Endothelial cell of umbilical vein (primary cell): ENCODE measurements at regions not wholly inside any gene's neighbourhood (a gene's known extent, or its start where the extent isn't known, plus 50 kb on each side); places are given as distances from the start of the nearest gene placed in this dataset.

Experiments used
- BruUV-seq: library from RNA; stranded (reverse); fragments of 400-500 nt; replicated peaks from 2 replicates; lab custom pipeline; 2021; lab: Mats Ljungman, UMichigan
- CTCF ChIA-PET: fragments of 300-600, 350-600 bp; sonication (Branson Sonifier 250); formaldehyde crosslinking; loops from one replicate; lab custom pipeline; 2021; ENCODE audit warnings: antibody characterized with exemption, inconsistent platforms; lab: Charles Lee
- POLR2A ChIA-PET: fragments of 300-600, 350-600 bp; sonication (Branson Sonifier 250); formaldehyde crosslinking; loops from one replicate; lab custom pipeline; 2021; ENCODE audit warnings: antibody characterized with exemption, inconsistent platforms; lab: Charles Lee
- DNase-seq: peaks from one replicate; pipeline ENCODE4 v3.0.0-alpha.2; 2011; ENCODE audit warnings: low read depth, low spot score
- FAIRE-seq: peaks from 2 replicates; lab custom pipeline; 2011; peaks lifted over from hg19 to GRCh38; lab: Jason Lieb, UNC
- H2AFZ ChIP-seq: 2 replicates; pipeline ENCODE4 v1.6.0; 2012; ENCODE audit warnings: low read depth, low read length, control low read depth, inconsistent platforms
- H3K27ac ChIP-seq: 2 replicates; pipeline ENCODE4 v1.5.1; 2011; ENCODE audit warnings: low read depth, mild to moderate bottlenecking, control low read depth, low read length, moderate library complexity; ENCODE audit not compliant: insufficient read depth
- H3K27me3 ChIP-seq, 2 experiments: 2 replicates each; pipeline versions ENCODE4 v1.6.0 to v1.6.1; 2011; ENCODE audit warnings: low read length in 2 of 2, mixed read lengths in 1 of 2; ENCODE audit not compliant: control insufficient read depth in 2 of 2, insufficient read depth in 2 of 2
- H3K36me3 ChIP-seq, 2 experiments: 2 replicates in 1 of 2; 3 replicates in 1 of 2; pipeline ENCODE4 v1.5.1; 2011; ENCODE audit warnings: low read length in 2 of 2, mild to moderate bottlenecking in 1 of 2, moderate library complexity in 1 of 2; ENCODE audit not compliant: control insufficient read depth in 2 of 2, insufficient read depth in 2 of 2; ENCODE audit errors: extremely low read depth in 1 of 2
- H3K4me1 ChIP-seq: 3 replicates; pipeline ENCODE4 v1.5.1; 2011; ENCODE audit warnings: mild to moderate bottlenecking, low read length; ENCODE audit not compliant: control insufficient read depth, insufficient read depth; ENCODE audit errors: extremely low read depth
- H3K4me2 ChIP-seq: 2 replicates; pipeline ENCODE4 v1.6.1; 2011; ENCODE audit warnings: low read length, control low read depth, mixed read lengths; ENCODE audit not compliant: insufficient read depth
- H3K4me3 ChIP-seq, 3 experiments: fragments of 200-600 bp in 1 of 3; sonication (generic), shearing (Covaris generic) in 1 of 3; replicated peaks in 1 of 3; 2 replicates each; pipeline ENCODE4 v1.5.1; 2011 to 2016; ENCODE audit warnings: control low read depth in 3 of 3, low read length in 3 of 3, mild to moderate bottlenecking in 2 of 3, inconsistent platforms in 1 of 3, low read depth in 1 of 3, moderate library complexity in 1 of 3; ENCODE audit not compliant: insufficient read depth in 1 of 3
- H3K79me2 ChIP-seq: 2 replicates; pipeline ENCODE4 v1.6.0; 2012; ENCODE audit warnings: low read length, inconsistent platforms; ENCODE audit not compliant: control insufficient read depth, insufficient read depth
- H3K9ac ChIP-seq: replicated peaks from 2 replicates; pipeline ENCODE3; 2011; ENCODE audit warnings: low read length, control low read depth; ENCODE audit not compliant: insufficient read depth; ENCODE audit errors: extremely low read depth
- H3K9me1 ChIP-seq: replicated peaks from 3 replicates; pipeline ENCODE4 v1.6.0; 2011; ENCODE audit warnings: mild to moderate bottlenecking, low read length; ENCODE audit not compliant: control insufficient read depth, insufficient read depth; ENCODE audit errors: extremely low read depth
- H3K9me3 ChIP-seq: replicated peaks from 2 replicates; pipeline ENCODE4 v1.5.1; 2012; ENCODE audit warnings: low read length, inconsistent platforms; ENCODE audit not compliant: control insufficient read depth, insufficient read depth
- H4K20me1 ChIP-seq: replicated peaks from 2 replicates; pipeline ENCODE3; 2011; ENCODE audit warnings: mild to moderate bottlenecking, low read length; ENCODE audit not compliant: control insufficient read depth, insufficient read depth; ENCODE audit errors: extremely low read depth
- EZH2 ChIP-seq: IDR thresholded peaks from 2 replicates; pipeline ENCODE4 v1.6.1; 2012; ENCODE audit warnings: borderline replicate concordance, low read depth, mild to moderate bottlenecking, moderate library complexity, low read length, inconsistent platforms; ENCODE audit not compliant: severe bottlenecking
- JUN ChIP-seq: IDR thresholded peaks from 2 replicates; pipeline ENCODE4 v1.6.1; 2011; ENCODE audit warnings: borderline replicate concordance, low read depth; ENCODE audit not compliant: insufficient read length, insufficient read depth
- MYC ChIP-seq: IDR thresholded peaks from one replicate; pipeline ENCODE4 v1.6.1; 2011; ENCODE audit warnings: mild to moderate bottlenecking, low read depth, low read length
- POLR2A ChIP-seq: IDR thresholded peaks from 2 replicates; pipeline ENCODE4 v1.6.1; 2012; ENCODE audit warnings: low read depth, mild to moderate bottlenecking, control low read depth, low read length
- POLR2AphosphoS5 ChIP-seq: IDR thresholded peaks from 2 replicates; pipeline ENCODE4 v1.6.1; 2012; ENCODE audit warnings: low read depth, mild to moderate bottlenecking, control low read depth, low read length, moderate library complexity; ENCODE audit not compliant: insufficient read depth
- dilution Hi-C: fragments of 300-500 bp; cut with MboI; formaldehyde crosslinking; loops from one replicate; pipeline ENCODE4 v1.15.0; 2019; ENCODE audit warnings: low sequenced_read_pairs; ENCODE audit not compliant: extremely low pct_ligation_motif_present
- intact Hi-C: fragments of 100-400 bp; cut with micrococcal nuclease; formaldehyde crosslinking; loops from one replicate; pipeline ENCODE4 v1.10.0; 2022
- TF ChIP-seq, protein P1 (sequence below), 2 donors: IDR thresholded peaks; 1 replicate in 1 of 2; 2 replicates in 1 of 2; pipeline ENCODE4 v1.5.1; 2011; ENCODE audit warnings: low read length in 2 of 2, mild to moderate bottlenecking in 2 of 2, moderate library complexity in 2 of 2, control low read depth in 1 of 2, inconsistent platforms in 1 of 2, low read depth in 1 of 2; ENCODE audit not compliant: insufficient read depth in 1 of 2; ENCODE audit errors: extremely low read depth in 1 of 2

GRCh38 chr12:19574601-19575000 is 135.3 kb downstream of the AEBP2 start:
- POLR2A ChIA-PET: interaction anchor here (0.6 to 1.5 kb wide), 3 partner anchors 27 to 47 kb away, joined by 3 to 4 read pairs (median 4); no protein-coding TSS in a partner anchor
- Histone ChIP-seq H2AFZ (peak overlapping the region; percentile 44), H3K4me3 (no peak overlapping the region), H3K27ac (peak overlapping the region; percentile 98), H3K4me2 (peak overlapping the region; percentile 49), H3K36me3 (no peaks in the 10 kb centered on the region), H3K27me3 (no peaks in the 10 kb centered on the region), H3K9me3 (no peaks in the 10 kb centered on the region), H3K9me1 (no peaks in the 10 kb centered on the region), H3K4me1 (peaks cover 48% of the 10 kb centered on the region), H4K20me1 (no peaks in the 10 kb centered on the region), H3K79me2 (no peaks in the 10 kb centered on the region), H3K9ac (peak overlapping the region; percentile 87)
- BruUV-seq: no TSS peak
- DNase-seq: peak; percentile 72
- TF ChIP-seq, protein P1, sequence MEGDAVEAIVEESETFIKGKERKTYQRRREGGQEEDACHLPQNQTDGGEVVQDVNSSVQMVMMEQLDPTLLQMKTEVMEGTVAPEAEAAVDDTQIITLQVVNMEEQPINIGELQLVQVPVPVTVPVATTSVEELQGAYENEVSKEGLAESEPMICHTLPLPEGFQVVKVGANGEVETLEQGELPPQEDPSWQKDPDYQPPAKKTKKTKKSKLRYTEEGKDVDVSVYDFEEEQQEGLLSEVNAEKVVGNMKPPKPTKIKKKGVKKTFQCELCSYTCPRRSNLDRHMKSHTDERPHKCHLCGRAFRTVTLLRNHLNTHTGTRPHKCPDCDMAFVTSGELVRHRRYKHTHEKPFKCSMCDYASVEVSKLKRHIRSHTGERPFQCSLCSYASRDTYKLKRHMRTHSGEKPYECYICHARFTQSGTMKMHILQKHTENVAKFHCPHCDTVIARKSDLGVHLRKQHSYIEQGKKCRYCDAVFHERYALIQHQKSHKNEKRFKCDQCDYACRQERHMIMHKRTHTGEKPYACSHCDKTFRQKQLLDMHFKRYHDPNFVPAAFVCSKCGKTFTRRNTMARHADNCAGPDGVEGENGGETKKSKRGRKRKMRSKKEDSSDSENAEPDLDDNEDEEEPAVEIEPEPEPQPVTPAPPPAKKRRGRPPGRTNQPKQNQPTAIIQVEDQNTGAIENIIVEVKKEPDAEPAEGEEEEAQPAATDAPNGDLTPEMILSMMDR (IDR thresholded peaks at IDR 0.05; ENCODE audit: extremely low read depth in 1 of 2, insufficient read depth in 1 of 2, low read depth in 1 of 2, low read length in 2 of 2): peak in 1 of 2 donors; percentile 30
- TF ChIP-seq MYC (no peak), EZH2 (no peak), POLR2AphosphoS5 (no peak), POLR2A (no peak), JUN (no peak)
- no peak for FAIRE-seq
- dilution Hi-C loops (no loop called here), intact Hi-C loops (loop anchor here (5.0 to 10.0 kb wide), 2 partner anchors 230 to 338 kb away; no protein-coding TSS in a partner anchor)
- CTCF ChIA-PET: interaction anchor here (0.7 to 4.7 kb wide), 11 partner anchors 14 to 319 kb away, joined by 3 to 33 read pairs (median 8); no protein-coding TSS in a partner anchor
